HK-2 (cell line): ENCODE measurements at regions not wholly inside any gene's neighbourhood (a gene's known extent, or its start where the extent isn't known, plus 50 kb on each side); places are given as distances from the start of the nearest gene placed in this dataset.
A peak's percentile ranks its signal among the peaks of the same experiment; 100 is the strongest.
"Not testable (repeated sequence)": the region's sequence is repeated elsewhere in the genome, so short reads cannot be mapped to it uniquely, and the experiment has no call there.

ENCODE experiments used
- DNase-seq: peaks from one replicate; pipeline ENCODE4 v3.0.0-alpha.2; 2018; ENCODE audit not compliant: unreplicated experiment

DNA sequence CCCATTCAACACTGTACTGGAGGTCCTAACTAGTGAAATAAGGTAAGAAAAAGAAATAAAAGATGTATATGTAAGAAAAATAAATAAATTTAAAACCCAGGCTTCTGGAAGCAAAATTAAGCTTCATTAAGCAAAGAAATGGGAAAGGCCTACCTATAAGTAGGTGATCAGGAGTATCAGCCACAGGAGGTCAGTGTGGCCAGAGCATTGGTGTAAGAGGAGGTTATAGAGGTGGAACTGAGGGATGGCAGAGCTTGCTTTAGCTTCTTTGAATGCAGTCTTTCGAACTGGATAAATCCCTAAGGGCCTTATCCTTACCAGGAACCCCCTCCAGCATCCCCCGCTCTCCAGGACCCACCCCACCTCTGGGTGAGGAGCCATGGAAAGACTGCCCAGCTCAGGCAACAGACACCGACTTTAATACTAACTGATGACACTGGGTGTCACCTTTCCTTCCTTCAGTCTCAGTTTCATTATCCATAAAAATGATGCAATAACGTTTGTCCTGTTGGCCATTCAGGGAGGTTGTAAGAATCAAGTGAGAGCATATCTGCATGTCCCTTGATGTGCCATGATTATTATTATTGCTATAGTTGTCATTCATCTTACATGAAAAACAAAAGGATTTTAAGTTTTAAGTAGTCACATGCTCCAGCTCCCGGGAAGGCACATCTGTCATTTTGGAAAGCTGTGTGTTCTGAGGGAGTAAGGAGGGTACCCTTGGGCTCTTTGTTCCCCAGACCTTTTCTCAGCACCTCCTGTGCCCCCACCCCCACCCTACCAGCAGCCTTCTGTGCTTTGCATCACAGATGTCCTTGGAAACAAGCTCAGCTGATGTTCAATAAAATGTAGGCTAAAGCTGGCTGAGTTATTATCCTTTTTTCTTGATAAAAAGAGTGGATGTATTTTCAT is 50.8 kb upstream of the CTNNA1 start:
- DNase-seq: no peak

DNA sequence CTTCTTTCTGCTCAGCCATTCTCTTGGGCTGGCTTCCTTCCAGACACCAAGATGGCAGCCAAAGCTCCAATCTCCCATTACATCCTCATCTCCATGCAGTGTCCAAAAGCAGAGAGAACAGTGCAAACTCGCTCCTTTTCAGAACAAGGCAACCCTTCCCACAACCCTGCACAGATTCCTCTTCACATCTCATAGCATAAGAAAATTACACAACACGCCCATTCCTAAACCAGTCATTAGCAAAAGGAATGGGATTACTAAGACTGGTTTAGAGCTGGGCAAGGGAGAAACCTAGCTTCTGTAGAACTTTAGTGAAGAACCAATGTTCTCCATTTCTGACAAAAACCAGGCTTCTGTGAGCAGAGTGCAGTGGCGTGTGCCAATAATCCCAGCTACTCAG is 51.5 kb upstream of the CTNNA1 start:
- DNase-seq: no peak

DNA sequence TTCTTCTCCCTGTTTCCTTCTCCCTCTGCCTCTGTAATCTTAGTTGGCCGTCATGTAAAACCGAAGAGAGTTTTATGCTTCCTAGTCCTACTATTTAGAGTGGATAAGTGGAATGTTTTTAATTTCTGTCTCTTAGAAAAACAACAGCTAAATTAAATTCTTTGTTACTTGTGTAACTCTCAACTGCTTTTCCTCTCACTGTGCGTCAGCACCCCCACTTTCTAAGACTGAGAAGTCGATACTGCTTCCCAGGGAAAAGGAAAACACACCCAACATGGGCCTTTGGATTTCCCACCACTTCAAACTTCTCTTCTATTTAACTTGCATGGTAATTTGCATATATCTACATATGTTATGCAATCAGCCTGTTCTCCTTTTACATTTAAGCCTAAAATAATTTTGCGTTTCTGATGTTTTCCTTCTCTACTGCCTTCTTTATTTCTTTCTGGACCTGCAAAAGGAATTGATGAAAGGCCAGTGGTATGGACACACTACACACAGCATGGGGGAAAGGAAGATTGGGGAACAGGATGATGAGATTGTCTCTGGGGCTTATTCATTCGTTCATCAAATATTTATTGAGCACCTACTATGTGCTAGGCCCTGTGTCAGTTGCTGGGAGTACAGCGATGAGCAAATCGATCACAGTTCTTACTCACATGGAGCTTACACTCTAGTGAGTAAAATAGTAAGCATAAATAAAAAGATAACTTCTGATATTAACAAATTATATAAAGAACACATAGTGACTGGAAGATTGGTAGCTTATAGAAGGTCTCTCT is 52.5 kb upstream of the CTNNA1 start:
- DNase-seq: no peak

DNA sequence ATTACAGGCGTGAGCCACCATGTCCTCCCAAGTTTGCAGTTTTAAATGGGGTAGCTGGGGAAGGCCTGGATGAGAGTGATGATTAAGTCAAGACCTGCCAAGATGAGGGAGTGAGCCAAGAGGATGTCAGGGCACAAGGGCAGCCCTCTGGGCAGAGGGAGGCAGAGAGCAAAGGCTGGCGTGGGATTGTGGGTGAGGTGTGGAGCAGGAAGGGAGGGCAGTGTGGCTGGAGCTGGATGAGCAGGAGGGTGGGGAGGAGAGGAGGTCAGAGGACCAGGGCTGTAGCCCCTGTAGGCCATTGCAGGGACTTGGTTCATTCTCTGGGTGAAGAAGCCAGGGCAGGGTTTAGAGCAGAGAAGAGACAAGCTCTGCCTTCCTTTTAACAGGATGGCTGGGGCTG is 53.7 kb upstream of the CTNNA1 start:
- DNase-seq: no peak

DNA sequence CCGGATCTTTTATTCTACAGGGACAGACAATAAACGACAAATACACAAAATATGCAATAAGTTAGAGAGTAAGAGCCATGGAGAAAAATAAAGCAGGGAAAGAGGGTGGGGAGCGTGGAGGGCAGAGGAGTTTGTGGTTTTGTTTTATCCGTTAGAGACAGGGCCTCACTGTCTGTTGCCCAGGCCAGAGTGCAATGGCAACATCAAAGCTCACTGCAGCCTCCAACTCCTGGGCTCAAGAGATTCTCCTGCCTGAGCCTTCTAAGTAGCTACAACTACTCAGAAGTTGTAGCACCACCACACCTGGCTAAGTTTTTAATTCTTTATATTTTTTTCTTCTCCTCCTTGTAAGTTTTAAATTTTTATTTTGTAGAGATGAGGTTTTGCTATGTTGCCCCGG is 54.5 kb upstream of the CTNNA1 start:
- DNase-seq: no peak

DNA sequence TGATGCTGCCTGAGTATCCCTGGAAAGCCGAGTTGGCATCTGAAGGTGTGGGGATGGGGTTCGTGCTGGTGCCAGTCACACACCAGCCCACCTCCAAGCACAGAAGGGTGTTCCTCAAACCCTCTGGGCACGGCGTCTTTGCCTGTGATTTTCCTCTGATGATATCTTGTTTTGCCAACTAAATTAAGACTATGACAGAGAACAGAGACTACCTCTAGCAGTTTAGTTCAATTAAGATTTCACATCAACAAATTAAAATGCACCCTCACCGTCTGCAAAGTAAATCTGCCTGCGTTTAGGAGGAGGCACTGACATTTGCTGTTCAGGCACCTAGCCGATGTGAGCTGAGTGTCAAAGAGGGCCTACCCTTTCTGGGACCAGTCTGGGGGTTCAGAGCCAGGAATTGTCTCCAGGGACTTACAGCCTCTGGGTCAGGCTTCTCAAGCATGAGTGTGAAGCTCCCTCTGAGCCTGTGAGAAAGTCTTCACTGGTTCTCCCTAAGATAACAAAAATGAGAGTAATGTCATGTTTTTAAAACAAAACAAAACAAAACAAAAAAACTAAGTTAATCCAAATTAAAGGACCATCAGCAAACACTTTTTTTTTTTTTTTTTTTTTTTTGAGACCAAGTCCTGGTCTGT is 55.4 kb upstream of the CTNNA1 start:
- no peak for DNase-seq

DNA sequence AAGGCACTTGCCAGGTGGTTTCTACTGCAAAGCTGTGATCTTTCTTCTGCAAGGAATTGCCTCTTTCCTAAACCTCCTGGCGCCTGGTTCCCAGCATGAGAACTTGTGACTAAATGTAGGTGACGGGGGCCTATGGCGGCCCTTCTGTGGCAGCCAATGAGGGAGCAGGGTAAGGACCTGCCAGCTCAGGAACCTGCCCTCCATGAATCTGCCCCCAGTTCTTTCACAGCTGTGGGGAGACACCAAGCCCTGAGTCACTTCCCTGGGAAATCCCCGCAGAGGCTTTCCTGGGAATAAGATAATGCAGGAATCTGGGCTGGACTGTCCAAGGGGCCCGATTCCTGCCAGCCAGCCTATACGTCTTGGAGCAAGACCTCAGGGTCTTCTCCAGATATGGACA is 56.7 kb upstream of the CTNNA1 start:
- peak; percentile 75 for DNase-seq

DNA sequence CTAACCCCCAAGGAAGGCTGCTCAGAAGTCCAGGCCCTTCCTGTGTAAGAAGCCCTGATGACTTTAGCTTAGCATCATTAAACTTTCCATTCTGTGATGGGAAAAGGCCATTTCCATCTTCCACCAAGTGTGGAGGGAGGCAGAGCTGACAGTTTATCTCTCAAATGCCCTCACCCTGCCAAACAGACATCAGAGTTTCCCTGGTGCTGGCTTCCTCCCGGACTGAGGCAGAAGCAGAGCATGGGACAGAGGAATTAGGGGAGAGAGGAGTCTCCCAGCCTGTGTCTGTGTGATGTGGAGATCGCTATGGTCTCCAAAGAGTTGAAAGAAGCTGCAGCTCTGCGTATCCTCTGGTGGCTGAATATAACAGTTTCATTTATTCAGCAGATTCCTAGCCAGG is 57.4 kb upstream of the CTNNA1 start:
- no peak for DNase-seq

DNA sequence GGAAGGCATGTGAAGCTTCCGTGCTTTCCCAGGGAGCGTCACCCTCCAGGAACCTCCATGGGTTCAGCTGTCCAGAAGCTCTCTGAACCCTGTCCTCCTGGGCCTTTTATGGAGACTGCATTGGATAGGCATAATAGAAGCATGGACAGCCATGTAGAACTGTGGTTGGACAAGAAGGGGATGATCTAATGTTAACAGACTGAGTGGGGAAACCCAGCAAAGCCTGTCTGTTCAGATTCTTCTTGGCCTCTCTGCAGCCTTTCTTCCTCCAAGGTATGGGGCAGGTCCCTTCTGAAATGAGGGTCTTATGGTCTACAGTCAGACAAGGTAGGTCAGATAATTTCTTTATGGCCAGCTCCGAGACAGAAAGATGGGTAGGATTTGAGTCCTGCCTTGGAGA is 59.1 kb upstream of the CTNNA1 start:
- DNase-seq: no peak

DNA sequence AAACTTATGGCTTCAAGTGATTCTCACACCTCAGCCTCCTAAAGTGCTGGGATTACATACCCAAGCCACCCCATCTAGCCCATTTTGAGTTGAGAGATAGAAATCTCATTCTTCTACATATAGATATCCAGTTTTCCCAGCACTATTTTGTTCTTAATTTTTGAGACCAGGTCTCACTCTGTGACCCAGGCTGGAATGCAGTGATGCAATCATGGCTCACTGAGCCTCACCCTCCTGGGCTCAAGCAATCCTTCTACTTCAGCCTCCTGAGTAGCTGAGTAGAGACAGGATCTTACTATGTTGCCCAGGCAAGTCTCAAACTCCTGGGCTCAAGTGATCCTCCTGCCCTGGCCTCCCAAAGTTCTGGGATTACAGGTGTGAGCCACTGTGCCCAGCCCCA is 60.9 kb upstream of the CTNNA1 start:
- no peak for DNase-seq

DNA sequence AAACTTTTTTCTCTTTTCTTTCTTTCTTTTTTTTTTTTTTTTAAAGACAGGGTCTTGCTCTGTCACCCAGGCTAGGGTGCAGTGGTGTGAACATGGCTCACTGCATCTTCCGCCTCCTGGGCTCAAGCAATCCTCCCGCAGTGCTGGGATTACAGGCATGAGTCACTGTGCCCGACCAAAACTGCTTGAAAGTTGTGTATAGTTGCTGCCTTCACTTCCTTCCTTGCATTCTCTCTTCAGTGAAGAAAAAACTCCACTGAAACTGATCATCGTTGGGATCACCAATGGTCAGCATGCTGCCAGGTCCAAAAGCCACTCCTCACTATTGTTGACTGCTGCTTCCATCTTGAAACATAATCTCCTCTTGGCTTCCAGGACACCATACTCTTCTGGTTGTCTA is 66.6 kb upstream of the CTNNA1 start:
- DNase-seq: peak; percentile 22

DNA sequence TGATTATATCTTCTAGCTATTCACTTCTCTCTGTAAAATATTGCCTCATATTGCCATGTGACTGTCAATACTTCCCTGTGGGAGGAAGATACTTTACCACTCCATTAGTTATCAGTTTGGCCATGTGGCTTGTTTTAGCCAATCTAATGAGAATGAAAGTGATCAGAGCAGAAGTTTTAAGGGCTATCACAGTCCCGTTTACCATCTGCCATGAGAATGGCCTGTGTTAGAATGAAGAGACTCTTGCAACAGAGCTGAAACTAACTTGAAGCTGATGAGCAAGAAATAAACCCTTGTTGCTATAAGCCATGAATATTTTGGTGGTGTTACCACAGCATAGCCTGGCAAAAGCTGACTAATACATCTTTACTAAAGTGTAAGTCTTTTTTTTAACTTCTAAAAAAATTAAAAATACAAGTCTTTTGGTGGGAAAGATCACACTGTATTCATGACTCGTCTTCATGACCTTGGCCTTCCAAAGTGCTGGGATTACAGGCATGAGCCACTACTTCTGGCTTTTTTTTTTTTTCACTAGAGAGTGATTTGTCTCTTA is 68.0 kb upstream of the CTNNA1 start:
- DNase-seq: no peak

DNA sequence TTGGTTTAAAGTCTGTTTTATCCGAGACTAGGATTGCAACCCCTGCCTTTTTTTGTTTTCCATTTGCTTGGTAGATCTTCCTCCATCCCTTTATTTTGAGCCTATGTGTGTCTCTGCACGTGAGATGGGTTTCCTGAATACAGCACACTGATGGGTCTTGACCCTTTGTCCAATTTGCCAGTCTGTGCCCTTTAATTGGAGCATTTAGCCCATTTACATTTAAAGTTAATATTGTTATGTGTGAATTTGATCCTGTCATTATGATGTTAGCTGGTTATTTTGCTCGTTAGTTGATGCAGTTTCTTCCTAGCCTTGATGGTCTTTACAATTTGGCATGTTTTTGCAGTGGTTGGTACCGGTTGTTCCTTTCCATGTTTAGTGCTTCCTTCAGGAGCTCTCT is 70.8 kb upstream of the CTNNA1 start:
- not testable (repeated sequence) for DNase-seq

DNA sequence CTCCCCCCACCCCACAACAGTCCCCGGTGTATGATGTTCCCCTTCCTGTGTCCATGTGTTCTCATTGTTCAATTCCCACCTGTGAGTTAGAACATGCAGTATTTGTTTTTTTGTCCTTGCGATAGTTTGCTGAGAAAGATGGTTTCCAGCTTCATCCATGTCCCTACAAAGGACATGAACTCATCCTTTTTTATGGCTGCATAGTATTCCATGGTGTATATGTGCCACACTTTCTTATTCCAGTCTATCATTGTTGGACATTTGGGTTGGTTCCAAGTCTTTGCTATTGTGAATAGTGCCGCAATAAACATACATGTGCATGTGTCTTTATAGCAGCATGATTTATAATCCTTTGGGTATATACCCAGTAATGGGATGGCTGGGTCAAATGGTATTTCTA is 74.4 kb upstream of the CTNNA1 start:
- not testable (repeated sequence) for DNase-seq

DNA sequence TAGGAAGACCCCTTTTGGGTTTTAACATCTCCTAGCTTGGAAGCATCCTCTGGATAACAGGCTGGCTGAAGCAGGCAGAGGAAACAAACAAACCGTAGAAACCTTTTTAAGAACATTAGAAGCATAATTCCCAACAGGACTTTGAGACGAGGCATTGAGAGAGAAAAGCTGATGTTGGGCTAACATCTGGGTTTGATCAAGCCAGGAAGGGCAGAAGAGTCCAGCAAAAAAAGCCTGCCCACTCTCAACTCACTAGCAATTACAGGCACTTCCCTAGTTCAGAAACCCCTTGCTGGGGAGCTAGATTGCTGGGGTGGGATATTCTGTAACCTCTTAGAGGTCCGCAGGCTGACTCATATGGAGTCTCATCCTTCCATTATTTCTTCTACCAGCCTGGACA is 75.4 kb upstream of the CTNNA1 start:
- DNase-seq: no peak

DNA sequence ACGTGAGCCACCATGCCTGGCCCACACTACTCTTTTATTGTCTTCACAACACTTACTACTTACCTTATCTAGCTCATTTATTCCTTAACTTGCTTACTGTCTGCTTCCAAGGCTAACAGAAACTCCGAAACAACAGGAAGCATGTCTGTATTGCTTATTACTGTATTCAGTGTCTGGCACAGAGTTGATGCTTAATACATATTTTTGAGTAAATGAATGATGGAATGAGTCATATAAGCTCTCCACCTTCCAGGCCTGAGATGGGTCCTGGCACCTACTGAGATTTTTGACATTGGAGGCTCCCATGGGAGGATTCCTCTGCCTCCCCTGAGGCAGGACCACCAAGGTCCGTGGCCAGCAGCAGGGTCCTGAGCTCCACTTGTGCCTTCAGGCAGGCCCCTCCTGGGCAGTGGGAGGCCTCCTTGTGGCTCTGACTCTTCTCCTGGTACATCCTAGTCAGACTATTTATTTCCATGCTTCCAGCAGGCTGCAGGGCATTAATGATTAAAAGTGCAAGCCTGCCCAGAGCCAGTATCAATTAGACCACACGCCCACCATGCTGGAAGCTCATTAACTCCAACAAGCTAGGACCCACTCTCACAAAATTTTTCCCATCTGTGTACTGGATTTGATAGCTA is 76.5 kb upstream of the CTNNA1 start:
- DNase-seq: no peak

DNA sequence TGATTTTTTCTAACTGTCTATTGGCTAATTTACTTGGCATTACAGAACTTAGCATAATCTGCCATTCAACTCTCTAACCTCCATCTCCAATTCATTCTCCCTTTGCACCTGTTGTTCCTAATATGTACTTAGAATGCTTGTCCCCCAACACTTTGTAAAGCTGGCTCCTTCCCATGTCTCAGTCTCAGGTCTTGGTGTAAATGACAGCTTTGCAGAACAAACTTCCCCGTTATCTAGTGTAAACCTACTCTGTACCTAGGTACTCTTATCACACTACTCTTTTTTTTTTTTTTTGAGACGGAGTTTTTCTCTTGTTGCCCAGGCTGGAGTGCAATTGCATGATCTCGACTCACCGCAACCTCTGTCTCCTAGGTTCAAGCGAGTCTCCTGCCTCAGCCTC is 77.2 kb upstream of the CTNNA1 start:
- DNase-seq: no peak

DNA sequence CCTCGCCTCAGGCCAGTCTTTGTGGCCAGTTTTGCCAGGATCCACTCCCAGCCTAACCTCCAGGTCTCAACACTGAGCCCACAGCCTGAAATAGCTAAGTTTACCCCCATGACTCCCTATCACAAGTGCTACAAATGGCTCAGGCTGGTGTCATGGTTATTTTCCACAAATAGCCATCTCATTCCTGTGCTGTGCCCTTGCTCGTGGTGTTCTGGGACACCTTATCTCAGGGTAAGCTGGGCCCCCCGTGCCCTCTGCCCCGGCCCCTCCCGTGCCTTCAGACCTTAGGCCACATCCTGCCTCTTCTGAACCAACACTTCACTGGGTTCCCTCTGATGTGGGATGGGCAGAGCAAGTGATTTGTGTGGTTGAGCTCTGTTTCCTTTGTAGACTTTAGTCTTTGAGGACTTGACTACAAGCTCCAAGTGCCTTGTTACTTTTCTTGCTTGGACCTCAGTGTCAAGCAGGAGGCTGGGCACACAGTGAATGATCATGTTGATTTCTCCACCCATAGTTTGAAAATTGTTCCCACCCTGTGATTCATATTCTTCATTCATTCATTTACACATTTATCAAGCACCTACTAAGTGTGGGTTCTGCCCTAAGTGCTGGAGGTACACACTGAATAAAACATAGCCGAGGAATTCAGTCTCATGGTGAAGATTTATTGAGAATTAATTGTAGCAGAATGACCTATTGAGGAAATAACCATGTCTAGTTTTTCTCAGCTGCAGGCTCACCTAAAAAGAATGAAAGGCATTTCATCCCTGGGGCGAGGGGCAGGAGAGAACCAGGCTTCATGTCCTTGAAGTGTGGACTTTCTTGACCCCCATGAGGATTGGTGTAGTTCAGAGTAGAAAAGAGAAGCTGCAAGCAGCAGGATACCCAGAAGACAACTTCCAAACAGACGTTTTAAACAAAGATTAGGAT is 84.5 kb upstream of the CTNNA1 start:
- no peak for DNase-seq

DNA sequence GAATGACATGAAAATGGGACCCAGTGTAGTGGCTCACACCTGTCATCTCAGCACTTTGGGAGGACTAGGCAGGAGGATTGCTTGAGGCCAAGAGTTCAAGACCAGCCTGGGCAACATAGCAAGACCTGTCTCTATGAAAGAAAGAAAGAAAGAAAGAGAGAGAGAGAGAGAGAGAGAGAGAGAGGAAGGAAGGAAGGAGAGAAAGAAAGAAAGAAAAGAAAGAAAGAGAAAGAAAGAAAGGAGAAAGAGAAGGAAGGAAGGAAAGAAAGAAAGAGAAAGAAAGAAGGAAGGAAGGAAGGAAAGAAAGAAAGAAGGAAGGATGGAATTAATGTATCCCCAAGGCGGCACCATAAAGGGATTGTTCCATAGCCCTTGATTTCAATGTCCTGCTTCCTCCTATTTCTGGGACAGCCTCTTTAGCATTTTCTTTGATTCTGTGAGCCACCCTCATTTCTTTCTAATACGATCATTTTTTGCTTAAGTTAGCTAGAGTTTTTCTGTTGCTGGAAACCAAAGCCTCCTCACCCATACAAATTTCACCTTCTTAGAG is 85.4 kb upstream of the CTNNA1 start:
- not testable (repeated sequence) for DNase-seq

DNA sequence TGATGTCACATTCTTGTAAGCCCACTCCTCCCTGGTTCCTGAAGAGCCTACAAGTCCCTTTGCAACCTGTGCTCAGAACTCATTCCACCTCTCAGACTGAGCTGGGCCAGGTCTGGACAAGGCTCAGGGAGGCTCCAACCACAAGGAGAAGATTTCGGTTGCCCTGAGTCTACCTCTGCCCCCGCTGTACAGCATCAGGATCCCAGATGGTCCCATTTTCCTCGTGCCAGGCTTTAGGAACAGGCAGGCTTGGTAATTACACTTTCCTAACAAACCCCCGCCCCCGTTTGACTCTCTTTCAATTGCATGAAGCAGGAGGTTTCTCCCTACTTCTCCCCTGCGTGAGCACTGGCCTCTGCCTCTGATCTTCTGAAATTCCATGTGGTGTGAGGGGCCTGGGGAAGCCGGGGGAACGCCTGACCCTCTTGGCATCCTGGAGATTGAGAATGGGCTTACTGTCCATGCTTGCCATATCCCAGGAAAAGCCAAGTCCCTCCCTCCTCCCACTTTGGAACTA is 86.9 kb upstream of the CTNNA1 start:
- DNase-seq: no peak
